ENCODE measurements at regions not wholly inside any gene's neighbourhood (a gene's known extent, or its start where the extent isn't known, plus 50 kb on each side); places are given as distances from the start of the nearest gene placed in this dataset.

- no peaks in the 10 kb centered on the region for H3K9me3 ChIP-seq
- no peaks in the 10 kb centered on the region for H3K36me3 ChIP-seq
- intact Hi-C loops (cut with DNase I) = no loop called here
- H3K27me3 ChIP-seq = no peaks in the 10 kb centered on the region
- no peak overlapping the region for H3K27ac ChIP-seq
- no peak for ATAC-seq
- WGBS (ENCODE audit: insufficient coverage, low coverage, low lambda C conversion rate, missing lambda C conversion rate) = 51% methylated on average over 4 of the region's 4 CpGs
- no peaks in the 10 kb centered on the region for H3K4me1 ChIP-seq
- no peak overlapping the region for H3K4me3 ChIP-seq
- DNase-seq = no peak
- TF ChIP-seq POLR2A (IDR thresholded peaks at IDR 0.05) = no peak
- no peak for TF ChIP-seq CTCF (IDR thresholded peaks at IDR 0.05)
These were observed 879.5 kb downstream of the TRIB2 start for GRCh38 chr2:13596233-13596632.

GRCh38 chr2:13597176-13597575, 880.4 kb downstream of the TRIB2 start:
- TF ChIP-seq POLR2A (IDR thresholded peaks at IDR 0.05) (no peak), CTCF (IDR thresholded peaks at IDR 0.05) (no peak)
- intact Hi-C loops (cut with DNase I) = no loop called here
- no peaks in the 10 kb centered on the region for H3K36me3 ChIP-seq
- no peak for DNase-seq
- no peaks in the 10 kb centered on the region for H3K27me3 ChIP-seq
- 22% methylated on average over 2 of the region's 2 CpGs for WGBS (ENCODE audit: insufficient coverage, low coverage, low lambda C conversion rate, missing lambda C conversion rate)
- H3K27ac ChIP-seq = no peak overlapping the region
- ATAC-seq = no peak
- no peaks in the 10 kb centered on the region for H3K4me1 ChIP-seq
- no peak overlapping the region for H3K4me3 ChIP-seq
- H3K9me3 ChIP-seq = no peaks in the 10 kb centered on the region

DNA sequence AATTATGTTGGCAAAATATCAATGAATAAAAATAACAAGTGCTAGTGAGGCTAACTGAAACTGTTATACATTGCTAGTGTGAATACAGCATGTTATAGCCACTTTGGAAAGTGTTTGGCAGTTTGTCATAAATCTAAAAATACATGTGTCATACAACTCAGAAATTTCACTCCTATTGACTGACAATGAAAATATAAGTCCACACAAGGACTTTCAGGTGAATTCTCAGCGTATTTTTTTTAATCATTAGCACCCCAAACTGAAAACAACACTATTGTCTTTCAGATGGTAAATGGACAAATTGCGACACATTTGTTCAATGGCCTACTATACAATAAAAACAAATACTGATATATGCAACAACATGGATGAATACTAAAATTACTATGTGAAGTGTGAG, 884.8 kb downstream of the TRIB2 start:
- 49% methylated on average over 2 of the region's 2 CpGs for WGBS (ENCODE audit: insufficient coverage, low coverage, low lambda C conversion rate, missing lambda C conversion rate)
- Histone ChIP-seq H3K4me3 (no peak overlapping the region), H3K27ac (no peak overlapping the region), H3K9me3 (no peaks in the 10 kb centered on the region), H3K27me3 (no peaks in the 10 kb centered on the region), H3K36me3 (no peaks in the 10 kb centered on the region), H3K4me1 (no peaks in the 10 kb centered on the region)
- ATAC-seq (no peak), DNase-seq (no peak)
- intact Hi-C loops (cut with DNase I) = no loop called here
- TF ChIP-seq POLR2A (IDR thresholded peaks at IDR 0.05) (no peak), CTCF (IDR thresholded peaks at IDR 0.05) (no peak)

DNA sequence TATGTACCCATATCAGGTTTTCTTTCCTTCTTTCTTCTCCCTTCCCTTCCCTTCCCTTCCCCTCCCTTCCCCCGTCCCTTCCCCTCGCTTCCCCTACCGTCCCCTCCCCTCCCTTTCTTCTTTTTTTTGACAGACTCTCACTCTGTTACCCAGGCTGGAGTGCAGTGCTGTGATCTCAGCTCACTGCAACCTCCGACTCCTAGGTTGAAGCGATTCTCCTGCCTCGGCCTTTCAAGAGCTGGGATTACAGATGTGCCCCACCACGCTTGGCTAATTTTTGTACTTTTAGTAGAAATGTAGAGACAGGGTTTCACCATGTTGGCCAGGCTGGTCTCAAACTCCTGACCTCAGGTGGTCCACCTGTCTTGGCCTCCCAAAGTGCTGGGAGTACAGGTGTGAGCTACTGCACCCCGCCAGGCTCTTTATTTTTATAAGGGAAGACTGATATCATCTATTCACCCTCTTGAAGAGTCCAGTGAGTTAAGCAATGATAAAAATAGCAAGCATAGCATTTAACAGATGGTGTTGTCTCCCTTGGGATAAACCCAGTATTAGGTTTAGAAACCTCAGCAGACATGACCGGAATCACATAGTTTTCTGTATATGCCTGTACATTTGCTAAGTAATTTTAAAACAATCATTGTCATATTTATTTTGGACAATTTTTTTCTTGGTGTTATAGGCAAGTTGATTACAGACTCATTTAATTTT, 888.4 kb downstream of the TRIB2 start:
- intact Hi-C loops (cut with DNase I) = no loop called here
- H3K27ac ChIP-seq = no peak overlapping the region
- H3K9me3 ChIP-seq = no peaks in the 10 kb centered on the region
- TF ChIP-seq CTCF (IDR thresholded peaks at IDR 0.05) (no peak), POLR2A (IDR thresholded peaks at IDR 0.05) (no peak)
- DNase-seq = no peak
- no peaks in the 10 kb centered on the region for H3K27me3 ChIP-seq
- no peak for ATAC-seq
- 54% methylated on average over 3 of the region's 9 CpGs for WGBS (ENCODE audit: insufficient coverage, low coverage, low lambda C conversion rate, missing lambda C conversion rate)
- no peaks in the 10 kb centered on the region for H3K36me3 ChIP-seq
- no peak overlapping the region for H3K4me3 ChIP-seq
- no peaks in the 10 kb centered on the region for H3K4me1 ChIP-seq

DNA sequence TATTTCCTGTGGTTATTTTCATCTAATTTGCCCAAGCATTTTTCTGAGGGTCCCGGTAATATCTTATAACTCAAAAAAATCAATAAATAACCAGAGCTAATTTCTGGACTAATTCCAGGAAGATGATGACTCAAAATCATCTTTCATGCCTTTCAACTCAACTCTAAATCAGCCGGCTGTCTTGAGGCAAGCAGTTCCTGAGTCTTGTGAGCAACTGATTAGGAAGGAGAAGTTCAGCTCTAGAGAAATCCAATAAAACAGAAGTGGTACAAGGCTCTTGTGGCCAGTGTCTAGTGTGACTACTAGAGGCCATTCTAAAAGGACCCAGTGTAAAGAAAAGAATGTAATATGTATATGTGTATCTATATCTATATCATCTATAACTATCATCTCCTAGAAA, 890.4 kb downstream of the TRIB2 start:
- no peak overlapping the region for H3K27ac ChIP-seq
- no peaks in the 10 kb centered on the region for H3K4me1 ChIP-seq
- H3K4me3 ChIP-seq = no peak overlapping the region
- ATAC-seq = no peak
- H3K36me3 ChIP-seq = no peaks in the 10 kb centered on the region
- WGBS (ENCODE audit: insufficient coverage, low coverage, low lambda C conversion rate, missing lambda C conversion rate) = 47% methylated on average over 2 of the region's 2 CpGs
- no peaks in the 10 kb centered on the region for H3K27me3 ChIP-seq
- no peaks in the 10 kb centered on the region for H3K9me3 ChIP-seq
- DNase-seq = no peak
- TF ChIP-seq POLR2A (IDR thresholded peaks at IDR 0.05) (no peak), CTCF (IDR thresholded peaks at IDR 0.05) (no peak)
- intact Hi-C loops (cut with DNase I) = no loop called here

Measured in right lobe of liver (tissue), 6 donors.